IMR-90 (cell line): ENCODE measurements at regions not wholly inside any gene's neighbourhood (a gene's known extent, or its start where the extent isn't known, plus 50 kb on each side); places are given as distances from the start of the nearest gene placed in this dataset.

Source experiments
- ATAC-seq: fragments of 200-7000 bp; cut with Tn5 transposase; 2 replicates; pipeline ENCODE4 v1.9.1; 2020; ENCODE audit warnings: low read depth, mild to moderate bottlenecking, moderate library complexity
- BruUV-seq: library from RNA; stranded (reverse); fragments of 400-500 nt; replicated peaks from 2 replicates; lab custom pipeline; 2021; lab: Mats Ljungman, UMichigan
- CTCF ChIA-PET: fragments of 300-600 bp; formaldehyde crosslinking; extraction: SDS; loops from one replicate; lab custom pipeline; 2021; ENCODE audit warnings: antibody characterized with exemption; lab: Yijun Ruan, JAX
- POLR2A ChIA-PET: fragments of 300-600 bp; sonication (Branson Sonifier 250); formaldehyde crosslinking; loops from one replicate; lab custom pipeline; 2022; ENCODE audit warnings: antibody characterized with exemption; ENCODE audit not compliant: unreplicated experiment; lab: Charles Lee
- DNase-seq: peaks from one replicate; pipeline ENCODE4 v3.0.0; 2013
- H2AFZ ChIP-seq: replicated peaks from 2 replicates; pipeline ENCODE3; 2013; ENCODE audit warnings: low read length, mild to moderate bottlenecking; ENCODE audit not compliant: poor library complexity
- H2AK5ac ChIP-seq: 2 replicates; pipeline ENCODE4 v1.6.1; 2013; ENCODE audit warnings: low read depth, low read length, inconsistent platforms
- H2AK9ac ChIP-seq: replicated peaks from 2 replicates; pipeline ENCODE3; 2013; ENCODE audit warnings: mild to moderate bottlenecking, low read depth, low read length, moderate library complexity; ENCODE audit not compliant: poor library complexity
- H2BK120ac ChIP-seq: 2 replicates; pipeline ENCODE4 v1.6.1; 2013; ENCODE audit warnings: low read depth, low read length, inconsistent platforms
- H2BK15ac ChIP-seq: 3 replicates; pipeline ENCODE4 v1.6.1; 2013; ENCODE audit warnings: low read depth, low read length, inconsistent platforms
- H2BK20ac ChIP-seq: 2 replicates; pipeline ENCODE4 v1.6.1; 2013; ENCODE audit warnings: low read depth, mild to moderate bottlenecking, inconsistent platforms, low read length, moderate library complexity
- H2BK5ac ChIP-seq: 2 replicates; pipeline ENCODE4 v1.6.1; 2013; ENCODE audit warnings: mild to moderate bottlenecking, low read depth, low read length, inconsistent platforms; ENCODE audit not compliant: poor library complexity, severe bottlenecking
- H3K14ac ChIP-seq: replicated peaks from 2 replicates; pipeline ENCODE4 v1.6.1; 2013; ENCODE audit warnings: low read depth, low read length, inconsistent platforms
- H3K18ac ChIP-seq: 2 replicates; pipeline ENCODE4 v1.6.1; 2013; ENCODE audit warnings: low read depth, low read length, control low read depth
- H3K23ac ChIP-seq: 2 replicates; pipeline ENCODE4 v1.6.1; 2013; ENCODE audit warnings: low read depth, low read length, inconsistent platforms
- H3K27ac ChIP-seq: 2 replicates; pipeline ENCODE4 v1.5.1; 2013; ENCODE audit warnings: mild to moderate bottlenecking, control low read depth, low read length; ENCODE audit not compliant: insufficient read depth
- H3K27me3 ChIP-seq: 2 replicates; pipeline ENCODE4 v1.6.1; 2013; ENCODE audit warnings: low read length; ENCODE audit not compliant: control insufficient read depth, insufficient read depth
- H3K36me3 ChIP-seq: 2 replicates; pipeline ENCODE4 v1.6.1; 2013; ENCODE audit warnings: low read length, mixed read lengths; ENCODE audit not compliant: control insufficient read depth, insufficient read depth
- H3K4ac ChIP-seq: 2 replicates; pipeline ENCODE4 v1.6.1; 2013; ENCODE audit warnings: low read depth, low read length, inconsistent platforms
- H3K4me1 ChIP-seq: 2 replicates; pipeline ENCODE4 v1.6.1; 2013; ENCODE audit warnings: low read length, mixed read lengths; ENCODE audit not compliant: control insufficient read depth, insufficient read depth
- H3K4me2 ChIP-seq: 2 replicates; pipeline ENCODE4 v1.6.1; 2013; ENCODE audit warnings: low read depth, mild to moderate bottlenecking, control low read depth, low read length, moderate library complexity
- H3K4me3 ChIP-seq: 2 replicates; pipeline ENCODE4 v1.5.1; 2013; ENCODE audit warnings: low read depth, mild to moderate bottlenecking, control low read depth, low read length, moderate library complexity; ENCODE audit not compliant: insufficient read depth
- H3K56ac ChIP-seq: 2 replicates; pipeline ENCODE4 v1.6.1; 2013; ENCODE audit warnings: low read length, inconsistent platforms; ENCODE audit not compliant: insufficient read depth; ENCODE audit errors: extremely low read depth
- H3K79me1 ChIP-seq, 2 experiments: 2 replicates each; pipeline ENCODE4 v1.6.1; 2013; ENCODE audit warnings: low read length in 2 of 2, inconsistent platforms in 1 of 2, low read depth in 1 of 2
- H3K9ac ChIP-seq: 2 replicates; pipeline ENCODE4 v1.6.1; 2013; ENCODE audit warnings: low read depth, low read length, control low read depth
- H3K9me1 ChIP-seq: 2 replicates; pipeline ENCODE4 v1.6.1; 2013; ENCODE audit warnings: low read length, inconsistent platforms; ENCODE audit not compliant: insufficient read depth
- H3K9me3 ChIP-seq: 2 replicates; pipeline ENCODE4 v1.6.1; 2013; ENCODE audit warnings: low read length; ENCODE audit not compliant: control insufficient read depth, insufficient read depth
- H4K20me1 ChIP-seq: 2 replicates; pipeline ENCODE4 v1.6.1; 2013; ENCODE audit warnings: low read length, inconsistent platforms; ENCODE audit not compliant: insufficient read depth
- H4K5ac ChIP-seq: 2 replicates; pipeline ENCODE4 v1.6.1; 2013; ENCODE audit warnings: mild to moderate bottlenecking, low read depth, low read length, control low read depth
- H4K8ac ChIP-seq, 2 experiments: 2 replicates each; pipeline ENCODE4 v1.6.1; 2013; ENCODE audit warnings: low read depth in 2 of 2, low read length in 2 of 2, control low read depth in 1 of 2, inconsistent platforms in 1 of 2
- H4K91ac ChIP-seq: 2 replicates; pipeline ENCODE4 v1.6.1; 2013; ENCODE audit warnings: low read depth, low read length, inconsistent platforms; ENCODE audit not compliant: insufficient read depth
- BHLHE40 ChIP-seq: fragments of 150-350 bp; IDR thresholded peaks from 2 replicates; pipeline ENCODE4 v1.6.1; 2016; ENCODE audit warnings: mild to moderate bottlenecking, low read depth, low read length
- CEBPB ChIP-seq: IDR thresholded peaks from 2 replicates; pipeline ENCODE4 v1.6.1; 2012; ENCODE audit warnings: low read depth, low read length, improper control_type of control experiment
- CHD1 ChIP-seq: IDR thresholded peaks from 2 replicates; pipeline ENCODE4 v1.6.1; 2012; ENCODE audit warnings: low read depth, low read length, improper control_type of control experiment
- FOS ChIP-seq: fragments of 150-350 bp; IDR thresholded peaks from 2 replicates; pipeline ENCODE4 v1.6.1; 2016; ENCODE audit warnings: low read depth, low read length
- MAFK ChIP-seq: IDR thresholded peaks from 2 replicates; pipeline ENCODE4 v1.6.1; 2012; ENCODE audit warnings: low read depth, low read length, improper control_type of control experiment
- MAZ ChIP-seq: IDR thresholded peaks from 2 replicates; pipeline ENCODE4 v1.6.1; 2012; ENCODE audit warnings: low read depth, mild to moderate bottlenecking, low read length, improper control_type of control experiment, moderate library complexity, borderline replicate concordance
- MXI1 ChIP-seq: IDR thresholded peaks from 2 replicates; pipeline ENCODE4 v1.6.1; 2012; ENCODE audit warnings: low read depth, mild to moderate bottlenecking, low read length, moderate library complexity, borderline replicate concordance
- NFE2L2 ChIP-seq: fragments of 150-350 bp; IDR thresholded peaks from 2 replicates; pipeline ENCODE4 v1.6.1; 2016; ENCODE audit warnings: low read depth, mild to moderate bottlenecking, low read length
- POLR2A ChIP-seq: IDR thresholded peaks from 2 replicates; pipeline ENCODE4 v1.6.1; 2012; ENCODE audit warnings: mild to moderate bottlenecking, low read depth, low read length
- RAD21 ChIP-seq: IDR thresholded peaks from 2 replicates; pipeline ENCODE4 v1.6.1; 2012; ENCODE audit warnings: low read length, improper control_type of control experiment
- RCOR1 ChIP-seq: IDR thresholded peaks from 2 replicates; pipeline ENCODE4 v1.6.1; 2012; ENCODE audit warnings: mild to moderate bottlenecking, low read length, improper control_type of control experiment; ENCODE audit not compliant: insufficient replicate concordance
- RFX5 ChIP-seq: IDR thresholded peaks from 2 replicates; pipeline ENCODE4 v1.8.0; 2012; ENCODE audit warnings: low read depth, mild to moderate bottlenecking, low read length, moderate library complexity
- SMC3 ChIP-seq: fragments of 150-350 bp; IDR thresholded peaks from 2 replicates; pipeline ENCODE4 v1.6.1; 2016; ENCODE audit warnings: low read depth, mild to moderate bottlenecking, antibody characterized with exemption, low read length, moderate library complexity
- WGBS, 2 experiments: methylation state at CpG; one replicate each; pipeline versions ENCODE4 v1.1.5 to v1.1.7; 2013; ENCODE audit warnings: missing lambda C conversion rate in 2 of 2; ENCODE audit not compliant: insufficient read length in 1 of 2; ENCODE audit errors: extremely low coverage in 2 of 2; 5-methylcytosine and 5-hydroxymethylcytosine counted together
- dilution Hi-C: fragments of 300-500 bp; cut with HindIII; formaldehyde crosslinking; loops from one replicate; pipeline ENCODE4 v1.14.3; 2018; ENCODE audit warnings: low sequenced_read_pairs; ENCODE audit not compliant: unreplicated experiment
- in situ Hi-C: fragments of 300-500 bp; cut with MboI; formaldehyde crosslinking; loops from 3 replicates; pipeline ENCODE4 v1.14.3; 2019; ENCODE audit warnings: low sequenced_read_pairs, inconsistent platforms, mixed read lengths
- intact Hi-C: fragments of 100-400 bp; cut with micrococcal nuclease; formaldehyde crosslinking; loops from 2 replicates; pipeline ENCODE4 v1.10.0; 2022
- TF ChIP-seq, protein P1 (sequence below): conservative IDR thresholded peaks from 2 replicates; pipeline ENCODE4 v1.5.1; 2012; ENCODE audit warnings: mild to moderate bottlenecking, low read depth, low read length, improper control_type of control experiment
- TF ChIP-seq, protein P2 (sequence below): fragments of 150-350 bp; IDR thresholded peaks from 2 replicates; pipeline ENCODE4 v1.6.1; 2016; ENCODE audit warnings: low read depth, mild to moderate bottlenecking, low read length, moderate library complexity, borderline replicate concordance
- TF ChIP-seq, protein P3 (sequence below): fragments of 150-350 bp; IDR thresholded peaks from 2 replicates; pipeline ENCODE4 v1.6.1; 2017; ENCODE audit warnings: mild to moderate bottlenecking, antibody characterized with exemption, low read length, low read depth

DNA sequence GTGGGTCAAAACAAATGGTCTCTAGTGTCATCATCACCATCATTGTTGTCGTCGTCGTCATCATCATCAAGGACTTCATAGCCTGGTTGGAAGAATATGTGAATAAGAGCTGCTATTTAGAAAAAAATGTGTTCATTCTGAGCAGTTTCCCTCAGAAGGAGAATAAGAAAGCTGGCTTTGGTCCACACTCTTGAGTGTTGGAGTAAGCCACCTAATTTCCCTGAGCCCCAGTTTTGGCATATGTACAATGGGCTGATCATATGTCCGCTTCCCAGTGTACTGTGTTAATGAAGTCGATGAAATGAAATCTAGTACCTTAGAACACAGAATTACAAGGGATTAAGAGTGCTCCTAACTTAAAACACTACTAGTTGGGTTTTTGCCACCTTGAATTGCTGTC lies 545.5 kb downstream of the CCDC171 start:
- no peak overlapping the region for H2BK5ac ChIP-seq
- dilution Hi-C loops = no loop called here
- H2BK120ac ChIP-seq = no peak overlapping the region

More for the DNA sequence above, 545.5 kb downstream of the CCDC171 start:
- no peaks in the 10 kb centered on the region for H4K20me1 ChIP-seq
- H4K5ac ChIP-seq = no peak overlapping the region
- no peak overlapping the region for H3K4ac ChIP-seq
- no peak overlapping the region for H3K23ac ChIP-seq
- no peak overlapping the region for H2BK15ac ChIP-seq
- H3K27me3 ChIP-seq = no peaks in the 10 kb centered on the region
- WGBS, 2 experiments = no CpG with 5 or more reads among the region's 5 CpGs
- ChIA-PET CTCF (no interaction called here), POLR2A (no interaction called here)
- H3K4me3 ChIP-seq = no peak overlapping the region
- in situ Hi-C loops = no loop called here
- H3K14ac ChIP-seq = no peak overlapping the region
- no peak overlapping the region for H3K18ac ChIP-seq
- H3K9me3 ChIP-seq = no peaks in the 10 kb centered on the region
- no peak overlapping the region for H4K8ac ChIP-seq
- H2AK9ac ChIP-seq = no peak overlapping the region
- H3K79me1 ChIP-seq = no peaks in the 10 kb centered on the region
- DNase-seq (no peak), ATAC-seq (no peak)
- no peak overlapping the region for H2BK20ac ChIP-seq
- no peak overlapping the region for H2AK5ac ChIP-seq
- no TSS peak for BruUV-seq
- TF ChIP-seq CHD1 (no peak), RCOR1 (no peak), MAFK (no peak), FOS (no peak), BHLHE40 (no peak), MXI1 (no peak), RAD21 (no peak), CEBPB (no peak), POLR2A (no peak), SMC3 (no peak), RFX5 (no peak), MAZ (no peak), NFE2L2 (no peak)
- TF ChIP-seq, protein P1, sequence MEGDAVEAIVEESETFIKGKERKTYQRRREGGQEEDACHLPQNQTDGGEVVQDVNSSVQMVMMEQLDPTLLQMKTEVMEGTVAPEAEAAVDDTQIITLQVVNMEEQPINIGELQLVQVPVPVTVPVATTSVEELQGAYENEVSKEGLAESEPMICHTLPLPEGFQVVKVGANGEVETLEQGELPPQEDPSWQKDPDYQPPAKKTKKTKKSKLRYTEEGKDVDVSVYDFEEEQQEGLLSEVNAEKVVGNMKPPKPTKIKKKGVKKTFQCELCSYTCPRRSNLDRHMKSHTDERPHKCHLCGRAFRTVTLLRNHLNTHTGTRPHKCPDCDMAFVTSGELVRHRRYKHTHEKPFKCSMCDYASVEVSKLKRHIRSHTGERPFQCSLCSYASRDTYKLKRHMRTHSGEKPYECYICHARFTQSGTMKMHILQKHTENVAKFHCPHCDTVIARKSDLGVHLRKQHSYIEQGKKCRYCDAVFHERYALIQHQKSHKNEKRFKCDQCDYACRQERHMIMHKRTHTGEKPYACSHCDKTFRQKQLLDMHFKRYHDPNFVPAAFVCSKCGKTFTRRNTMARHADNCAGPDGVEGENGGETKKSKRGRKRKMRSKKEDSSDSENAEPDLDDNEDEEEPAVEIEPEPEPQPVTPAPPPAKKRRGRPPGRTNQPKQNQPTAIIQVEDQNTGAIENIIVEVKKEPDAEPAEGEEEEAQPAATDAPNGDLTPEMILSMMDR = no peak
- TF ChIP-seq, protein P2, sequence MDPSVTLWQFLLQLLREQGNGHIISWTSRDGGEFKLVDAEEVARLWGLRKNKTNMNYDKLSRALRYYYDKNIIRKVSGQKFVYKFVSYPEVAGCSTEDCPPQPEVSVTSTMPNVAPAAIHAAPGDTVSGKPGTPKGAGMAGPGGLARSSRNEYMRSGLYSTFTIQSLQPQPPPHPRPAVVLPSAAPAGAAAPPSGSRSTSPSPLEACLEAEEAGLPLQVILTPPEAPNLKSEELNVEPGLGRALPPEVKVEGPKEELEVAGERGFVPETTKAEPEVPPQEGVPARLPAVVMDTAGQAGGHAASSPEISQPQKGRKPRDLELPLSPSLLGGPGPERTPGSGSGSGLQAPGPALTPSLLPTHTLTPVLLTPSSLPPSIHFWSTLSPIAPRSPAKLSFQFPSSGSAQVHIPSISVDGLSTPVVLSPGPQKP = no peak
- TF ChIP-seq, protein P3, sequence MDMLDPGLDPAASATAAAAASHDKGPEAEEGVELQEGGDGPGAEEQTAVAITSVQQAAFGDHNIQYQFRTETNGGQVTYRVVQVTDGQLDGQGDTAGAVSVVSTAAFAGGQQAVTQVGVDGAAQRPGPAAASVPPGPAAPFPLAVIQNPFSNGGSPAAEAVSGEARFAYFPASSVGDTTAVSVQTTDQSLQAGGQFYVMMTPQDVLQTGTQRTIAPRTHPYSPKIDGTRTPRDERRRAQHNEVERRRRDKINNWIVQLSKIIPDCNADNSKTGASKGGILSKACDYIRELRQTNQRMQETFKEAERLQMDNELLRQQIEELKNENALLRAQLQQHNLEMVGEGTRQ = no peak
- H3K4me2 ChIP-seq = no peak overlapping the region
- H3K36me3 ChIP-seq = no peaks in the 10 kb centered on the region
- H2AFZ ChIP-seq = no peak overlapping the region
- H3K9ac ChIP-seq = no peak overlapping the region
- no peak overlapping the region for H3K56ac ChIP-seq
- peaks cover 5% of the 10 kb centered on the region; the same call in 1 of the 2 replicates for H3K9me1 ChIP-seq
- peaks cover 11% of the 10 kb centered on the region; the same call in 1 of the 2 replicates for H3K4me1 ChIP-seq
- no peak overlapping the region for H3K27ac ChIP-seq
- H4K91ac ChIP-seq = no peak overlapping the region
- intact Hi-C loops = no loop called here
